T-helper 1 cell treated with Interleukin-12 subunit alpha and Interleukin-12 subunit beta and Interleukin-4 antibody, amounts not matched to agents 30 μg/mL and 1 μg/mL, for 36 hours (primary cell): ENCODE measurements at regions not wholly inside any gene's neighbourhood (a gene's known extent, or its start where the extent isn't known, plus 50 kb on each side); places are given as distances from the start of the nearest gene placed in this dataset.

Source experiments
- H3K27ac Mint-ChIP-seq: one replicate; pipeline ENCODE4 v1.8.0; 2021; ENCODE audit warnings: mild to moderate bottlenecking, mixed read lengths
- H3K27me3 Mint-ChIP-seq: one replicate; pipeline ENCODE4 v1.8.0; 2021; ENCODE audit warnings: low read depth, mixed read lengths
- H3K36me3 Mint-ChIP-seq: one replicate; pipeline ENCODE4 v1.8.0; 2021; ENCODE audit warnings: low read depth, mixed read lengths
- H3K4me1 Mint-ChIP-seq: one replicate; pipeline ENCODE4 v1.8.0; 2021; ENCODE audit warnings: low read depth, mixed read lengths
- H3K4me3 Mint-ChIP-seq: one replicate; pipeline ENCODE4 v1.8.0; 2021; ENCODE audit warnings: mild to moderate bottlenecking, moderate library complexity, mixed read lengths
- H3K9me3 Mint-ChIP-seq: one replicate; pipeline ENCODE4 v1.8.0; 2021; ENCODE audit warnings: mixed read lengths

- H3K4me1 Mint-ChIP-seq, result peaks cover 4% of the 10 kb centered on the region
- no peaks in the 10 kb centered on the region for H3K36me3 Mint-ChIP-seq
- H3K27ac Mint-ChIP-seq, result no peak overlapping the region
- no peak overlapping the region for H3K4me3 Mint-ChIP-seq
- H3K9me3 Mint-ChIP-seq, result no peaks in the 10 kb centered on the region
- peaks cover 39% of the 10 kb centered on the region for H3K27me3 Mint-ChIP-seq
Observed at GRCh38 chr16:86827521-86827920, 249.2 kb downstream of the FOXL1 start.

DNA sequence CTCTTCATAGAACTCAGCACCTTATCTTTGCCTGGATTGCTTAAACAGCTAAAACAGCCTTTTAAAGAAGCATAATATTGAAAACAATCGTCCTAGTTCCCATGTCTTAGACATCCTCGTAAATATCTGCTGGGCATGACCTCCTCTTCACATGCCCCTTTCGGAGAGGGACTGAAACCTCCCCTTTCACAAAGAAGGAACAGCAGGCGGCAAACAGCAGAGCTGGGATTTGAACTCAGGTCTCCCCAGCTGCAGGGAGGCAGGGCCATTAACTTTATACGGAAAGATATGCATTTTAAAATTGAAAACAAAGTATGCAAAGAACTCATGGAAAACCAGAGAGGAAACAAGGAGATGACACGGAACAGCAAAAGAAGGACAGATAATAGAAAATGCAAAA is 249.9 kb downstream of the FOXL1 start:
- peaks cover 4% of the 10 kb centered on the region for H3K4me1 Mint-ChIP-seq
- no peak overlapping the region for H3K27ac Mint-ChIP-seq
- peaks cover 39% of the 10 kb centered on the region for H3K27me3 Mint-ChIP-seq
- H3K36me3 Mint-ChIP-seq, result no peaks in the 10 kb centered on the region
- H3K4me3 Mint-ChIP-seq, result no peak overlapping the region
- H3K9me3 Mint-ChIP-seq, result no peaks in the 10 kb centered on the region

GRCh38 chr16:86828653-86829052 is 250.3 kb downstream of the FOXL1 start:
- H3K27me3 Mint-ChIP-seq, result peaks cover 39% of the 10 kb centered on the region
- H3K9me3 Mint-ChIP-seq, result no peaks in the 10 kb centered on the region
- peaks cover 4% of the 10 kb centered on the region for H3K4me1 Mint-ChIP-seq

GRCh38 chr16:86831366-86831765 is 253.0 kb downstream of the FOXL1 start:
- Mint-ChIP-seq H3K27me3 (peaks cover 30% of the 10 kb centered on the region), H3K27ac (no peak overlapping the region), H3K36me3 (no peaks in the 10 kb centered on the region), H3K4me3 (no peak overlapping the region), H3K9me3 (no peaks in the 10 kb centered on the region), H3K4me1 (peaks cover 4% of the 10 kb centered on the region)

More at GRCh38 chr16:86828653-86829052, 250.3 kb downstream of the FOXL1 start:
- Mint-ChIP-seq H3K4me3 (no peak overlapping the region), H3K27ac (no peak overlapping the region), H3K36me3 (no peaks in the 10 kb centered on the region)

- H3K27ac Mint-ChIP-seq, result no peak overlapping the region
- no peaks in the 10 kb centered on the region for H3K36me3 Mint-ChIP-seq
- H3K4me1 Mint-ChIP-seq, result no peaks in the 10 kb centered on the region
- no peaks in the 10 kb centered on the region for H3K9me3 Mint-ChIP-seq
- peaks cover 15% of the 10 kb centered on the region for H3K27me3 Mint-ChIP-seq
- no peak overlapping the region for H3K4me3 Mint-ChIP-seq
Observed at GRCh38 chr16:86833136-86833535, 254.8 kb downstream of the FOXL1 start.

- H3K4me1 Mint-ChIP-seq, result no peaks in the 10 kb centered on the region
- H3K4me3 Mint-ChIP-seq, result no peak overlapping the region
- H3K27ac Mint-ChIP-seq, result no peak overlapping the region
- H3K27me3 Mint-ChIP-seq, result peaks cover 6% of the 10 kb centered on the region
- no peaks in the 10 kb centered on the region for H3K9me3 Mint-ChIP-seq
- no peaks in the 10 kb centered on the region for H3K36me3 Mint-ChIP-seq
Observed at GRCh38 chr16:86834451-86835035, 256.2 kb downstream of the FOXL1 start.

DNA sequence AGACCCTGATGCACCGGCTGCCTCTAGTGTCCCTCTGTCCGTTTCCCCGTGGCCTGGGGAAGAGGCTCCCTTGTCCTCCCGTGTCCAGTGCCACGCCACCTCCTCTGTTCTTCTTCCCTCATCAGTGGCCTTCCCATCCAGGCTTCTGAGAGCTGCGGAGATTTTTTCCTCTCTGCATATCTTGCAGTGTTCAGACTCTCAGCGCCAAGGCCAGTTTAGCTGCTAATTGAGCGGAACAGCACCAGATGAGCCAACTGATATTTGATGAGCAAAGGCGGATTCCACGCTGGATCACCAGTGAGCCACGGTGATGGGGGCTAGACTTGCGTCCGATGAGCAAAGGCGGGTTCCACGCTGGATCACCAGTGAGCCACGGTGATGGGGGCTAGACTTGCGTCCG is 257.6 kb downstream of the FOXL1 start:
- H3K27me3 Mint-ChIP-seq, result peaks cover 5% of the 10 kb centered on the region
- no peaks in the 10 kb centered on the region for H3K4me1 Mint-ChIP-seq
- no peak overlapping the region for H3K4me3 Mint-ChIP-seq
- H3K36me3 Mint-ChIP-seq, result no peaks in the 10 kb centered on the region
- H3K9me3 Mint-ChIP-seq, result no peaks in the 10 kb centered on the region
- H3K27ac Mint-ChIP-seq, result no peak overlapping the region

GRCh38 chr16:86836503-86837129 is 258.3 kb downstream of the FOXL1 start:
- Mint-ChIP-seq H3K27me3 (peaks cover 3% of the 10 kb centered on the region), H3K36me3 (no peaks in the 10 kb centered on the region), H3K4me3 (no peak overlapping the region), H3K4me1 (no peaks in the 10 kb centered on the region), H3K9me3 (no peaks in the 10 kb centered on the region), H3K27ac (no peak overlapping the region)

GRCh38 chr16:86843812-86844211 is 265.5 kb downstream of the FOXL1 start:
- Mint-ChIP-seq H3K4me1 (no peaks in the 10 kb centered on the region), H3K36me3 (no peaks in the 10 kb centered on the region), H3K27ac (no peak overlapping the region), H3K27me3 (no peaks in the 10 kb centered on the region), H3K9me3 (no peaks in the 10 kb centered on the region), H3K4me3 (no peak overlapping the region)

DNA sequence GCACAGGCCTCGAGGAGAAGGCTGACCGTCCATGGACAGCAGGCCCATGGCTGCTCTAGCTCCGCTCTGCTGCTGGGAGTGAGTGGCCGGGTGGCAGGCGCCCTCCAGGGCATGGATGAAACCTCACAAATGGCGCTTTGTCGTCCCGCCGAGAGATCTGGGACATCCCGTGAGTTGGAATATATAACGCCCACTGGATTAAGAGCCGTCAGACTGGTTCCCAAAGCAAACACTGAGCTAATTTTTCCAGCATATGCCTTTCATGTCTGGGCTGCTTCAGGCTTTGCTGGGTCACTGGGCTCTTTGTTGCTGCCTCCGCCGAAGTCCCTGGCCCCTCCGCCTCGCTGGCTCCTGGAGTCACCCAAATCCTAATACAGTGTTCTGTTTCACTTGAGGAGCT is 266.3 kb downstream of the FOXL1 start:
- no peak overlapping the region for H3K27ac Mint-ChIP-seq
- H3K36me3 Mint-ChIP-seq, result no peaks in the 10 kb centered on the region
- no peaks in the 10 kb centered on the region for H3K9me3 Mint-ChIP-seq
- H3K27me3 Mint-ChIP-seq, result peaks cover 2% of the 10 kb centered on the region
- no peak overlapping the region for H3K4me3 Mint-ChIP-seq
- no peaks in the 10 kb centered on the region for H3K4me1 Mint-ChIP-seq

GRCh38 chr16:86846136-86846535 is 267.8 kb downstream of the FOXL1 start:
- peaks cover 2% of the 10 kb centered on the region for H3K27me3 Mint-ChIP-seq
- no peaks in the 10 kb centered on the region for H3K4me1 Mint-ChIP-seq
- no peaks in the 10 kb centered on the region for H3K36me3 Mint-ChIP-seq
- H3K27ac Mint-ChIP-seq, result no peak overlapping the region
- H3K4me3 Mint-ChIP-seq, result no peak overlapping the region
- no peaks in the 10 kb centered on the region for H3K9me3 Mint-ChIP-seq

GRCh38 chr16:86848821-86849220 is 270.5 kb downstream of the FOXL1 start:
- no peaks in the 10 kb centered on the region for H3K9me3 Mint-ChIP-seq
- no peaks in the 10 kb centered on the region for H3K36me3 Mint-ChIP-seq
- H3K4me3 Mint-ChIP-seq, result no peak overlapping the region
- peaks cover 2% of the 10 kb centered on the region for H3K27me3 Mint-ChIP-seq
- H3K4me1 Mint-ChIP-seq, result no peaks in the 10 kb centered on the region
- H3K27ac Mint-ChIP-seq, result no peak overlapping the region

- H3K4me3 Mint-ChIP-seq, result no peak overlapping the region
- H3K27ac Mint-ChIP-seq, result no peak overlapping the region
- no peaks in the 10 kb centered on the region for H3K36me3 Mint-ChIP-seq
- H3K9me3 Mint-ChIP-seq, result no peaks in the 10 kb centered on the region
- peaks cover 2% of the 10 kb centered on the region for H3K27me3 Mint-ChIP-seq
- H3K4me1 Mint-ChIP-seq, result no peaks in the 10 kb centered on the region
Observed at GRCh38 chr16:86850670-86851069, 272.3 kb downstream of the FOXL1 start.

DNA sequence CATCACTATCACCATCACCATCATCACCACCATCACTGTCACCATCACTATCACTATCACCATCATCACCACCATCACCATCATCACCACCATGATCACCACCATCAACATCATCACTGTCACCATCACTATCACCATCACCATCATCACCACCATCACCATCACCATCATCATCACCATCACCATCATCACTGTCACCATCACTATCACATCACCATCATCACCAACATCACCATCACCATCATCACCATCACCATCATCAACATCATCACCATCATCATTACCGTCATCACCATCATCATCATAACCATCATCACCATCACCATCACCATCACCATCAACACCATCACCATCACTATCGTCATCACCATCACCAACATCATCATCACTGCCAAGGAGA is 273.8 kb downstream of the FOXL1 start:
- H3K27me3 Mint-ChIP-seq, result peaks cover 2% of the 10 kb centered on the region
- H3K9me3 Mint-ChIP-seq, result no peaks in the 10 kb centered on the region
- no peaks in the 10 kb centered on the region for H3K4me1 Mint-ChIP-seq
- H3K4me3 Mint-ChIP-seq, result no peak overlapping the region
- H3K27ac Mint-ChIP-seq, result no peak overlapping the region
- no peaks in the 10 kb centered on the region for H3K36me3 Mint-ChIP-seq

- Mint-ChIP-seq H3K27ac (no peak overlapping the region), H3K9me3 (no peaks in the 10 kb centered on the region), H3K4me3 (no peak overlapping the region), H3K27me3 (no peaks in the 10 kb centered on the region), H3K36me3 (no peaks in the 10 kb centered on the region), H3K4me1 (no peaks in the 10 kb centered on the region)
Observed at GRCh38 chr16:86854058-86854621, 275.8 kb downstream of the FOXL1 start.
